Central memory CD8-positive, alpha-beta T cell (primary cell): ENCODE measurements at regions not wholly inside any gene's neighbourhood (a gene's known extent, or its start where the extent isn't known, plus 50 kb on each side); places are given as distances from the start of the nearest gene placed in this dataset.

Experiments used
- ATAC-seq: fragments of 150-1000 bp; cut with Tn5 transposase; replicated peaks from 2 replicates; pipeline ENCODE4 v1.10.0; 2022; ENCODE audit warnings: mild to moderate bottlenecking, moderate FRiP score, moderate number of reproducible peaks; ENCODE audit not compliant: poor library complexity, severe bottlenecking; ENCODE audit errors: extremely low read depth
- DNase-seq, 2 donors: peaks; one replicate each; pipeline ENCODE4 v3.0.0; 2021; ENCODE audit warnings: low spot score in 2 of 2
- H3K27ac Mint-ChIP-seq: one replicate; pipeline ENCODE4 v1.8.0; 2022; ENCODE audit warnings: low read depth, mild to moderate bottlenecking, moderate library complexity, mixed read lengths
- H3K27me3 Mint-ChIP-seq: one replicate; pipeline ENCODE4 v1.8.0; 2022; ENCODE audit warnings: mixed read lengths
- H3K36me3 Mint-ChIP-seq: one replicate; pipeline ENCODE4 v1.8.0; 2022; ENCODE audit warnings: mild to moderate bottlenecking, moderate library complexity, mixed read lengths; ENCODE audit not compliant: insufficient read depth
- H3K4me1 Mint-ChIP-seq: one replicate; pipeline ENCODE4 v1.8.0; 2022; ENCODE audit warnings: mixed read lengths
- H3K4me3 Mint-ChIP-seq: one replicate; pipeline ENCODE4 v1.8.0; 2022; ENCODE audit warnings: mild to moderate bottlenecking, moderate library complexity, mixed read lengths
- H3K9me3 Mint-ChIP-seq: one replicate; pipeline ENCODE4 v1.8.0; 2022; ENCODE audit warnings: mixed read lengths

DNA sequence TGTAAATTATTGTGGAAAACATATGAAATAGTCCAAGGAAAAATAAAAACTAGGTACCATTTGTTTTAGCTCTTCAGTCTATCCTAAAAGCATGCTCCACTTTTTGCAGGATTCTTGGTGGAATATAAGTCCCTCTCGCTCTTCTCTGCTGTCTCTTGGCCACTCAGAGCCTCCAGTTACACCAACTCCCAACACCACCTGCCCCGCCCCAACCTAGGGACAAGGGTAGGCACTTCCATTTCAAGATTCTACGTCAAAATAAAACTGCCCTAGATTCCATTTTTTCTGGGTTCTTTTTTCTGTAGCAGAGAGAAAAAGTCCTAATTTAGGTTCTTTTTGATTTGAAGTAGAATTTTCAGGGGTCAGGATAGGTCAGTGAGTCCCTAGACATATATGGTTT lies 1036.2 kb upstream of the POU3F3 start:
- Mint-ChIP-seq H3K27me3 (no peaks in the 10 kb centered on the region), H3K9me3 (peaks cover 11% of the 10 kb centered on the region), H3K4me3 (no peak overlapping the region), H3K36me3 (no peaks in the 10 kb centered on the region), H3K27ac (no peak overlapping the region), H3K4me1 (no peaks in the 10 kb centered on the region)
- no peak for DNase-seq
- no peak for ATAC-seq

DNA sequence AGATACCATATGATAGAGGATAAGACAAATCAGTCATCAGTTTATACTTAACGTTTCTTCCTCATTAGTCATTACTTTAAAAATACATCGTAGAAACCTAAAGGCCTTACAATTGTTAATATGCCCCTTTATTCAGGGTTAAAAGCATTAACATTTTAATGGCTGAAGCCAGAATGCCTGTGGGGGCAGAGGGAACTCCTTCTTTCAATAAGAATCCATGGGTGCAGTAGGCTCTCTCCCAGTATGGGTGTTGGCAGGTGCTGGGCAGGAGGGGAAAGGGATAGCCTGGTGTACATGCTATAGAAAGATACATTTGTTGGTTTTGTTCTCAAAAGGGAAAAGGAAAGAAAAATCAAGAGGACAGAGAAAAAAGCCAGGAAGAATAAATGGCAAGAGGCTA lies 1035.7 kb upstream of the POU3F3 start:
- DNase-seq (no peak), ATAC-seq (no peak)
- H3K4me3 Mint-ChIP-seq: no peak overlapping the region
- no peaks in the 10 kb centered on the region for H3K36me3 Mint-ChIP-seq
- H3K27me3 Mint-ChIP-seq: no peaks in the 10 kb centered on the region
- H3K4me1 Mint-ChIP-seq: no peaks in the 10 kb centered on the region
- H3K9me3 Mint-ChIP-seq: peaks cover 11% of the 10 kb centered on the region
- H3K27ac Mint-ChIP-seq: no peak overlapping the region

DNA sequence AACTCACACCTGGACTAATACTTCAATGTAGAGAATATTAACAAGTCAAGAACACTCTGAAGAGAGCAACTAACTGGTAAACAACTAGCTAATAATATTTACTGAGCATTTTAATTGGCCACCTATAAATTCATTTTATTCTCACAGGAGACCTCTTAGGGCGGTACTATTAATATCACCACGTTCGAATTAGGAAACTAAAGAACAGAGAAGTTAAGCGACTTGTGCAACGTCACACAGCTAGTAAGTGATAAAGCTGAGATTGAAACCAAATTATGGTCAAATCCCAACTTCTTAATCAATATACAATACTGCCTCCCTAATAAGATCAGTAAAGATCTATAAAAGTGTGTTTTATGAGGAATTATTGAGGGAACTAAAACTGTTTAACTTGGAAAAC lies 1034.3 kb upstream of the POU3F3 start:
- Mint-ChIP-seq H3K36me3 (no peaks in the 10 kb centered on the region), H3K4me1 (no peaks in the 10 kb centered on the region)
- no peak for ATAC-seq

DNA sequence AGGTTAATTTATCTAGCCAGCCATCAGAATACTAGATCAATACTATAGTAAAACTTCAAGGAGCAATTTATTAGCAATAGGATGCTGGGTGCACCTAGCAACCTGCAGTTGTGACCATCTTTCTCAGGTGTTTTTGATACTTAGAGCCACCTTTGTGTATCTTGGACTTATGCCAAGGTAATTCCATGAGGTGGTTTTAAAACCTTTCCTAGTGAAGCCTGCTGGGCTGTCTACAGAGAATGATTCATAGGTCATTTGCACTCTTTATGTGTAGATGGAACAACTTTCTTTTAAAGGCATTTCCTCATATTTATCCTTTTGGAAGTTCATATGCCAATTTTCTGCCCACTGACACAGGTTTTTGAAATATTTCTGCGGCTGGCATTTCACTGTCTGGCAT lies 1030.1 kb upstream of the POU3F3 start:
- peaks cover 26% of the 10 kb centered on the region for H3K9me3 Mint-ChIP-seq
- H3K4me3 Mint-ChIP-seq: no peak overlapping the region
- H3K27me3 Mint-ChIP-seq: no peaks in the 10 kb centered on the region
- DNase-seq (no peak), ATAC-seq (no peak)
- H3K4me1 Mint-ChIP-seq: no peaks in the 10 kb centered on the region
- H3K27ac Mint-ChIP-seq: no peak overlapping the region
- no peaks in the 10 kb centered on the region for H3K36me3 Mint-ChIP-seq

More for the DNA sequence above, 1034.3 kb upstream of the POU3F3 start:
- H3K27me3 Mint-ChIP-seq: no peaks in the 10 kb centered on the region
- peaks cover 6% of the 10 kb centered on the region for H3K9me3 Mint-ChIP-seq
- no peak overlapping the region for H3K27ac Mint-ChIP-seq
- DNase-seq: no peak
- H3K4me3 Mint-ChIP-seq: no peak overlapping the region

- Mint-ChIP-seq H3K4me3 (no peak overlapping the region), H3K36me3 (no peaks in the 10 kb centered on the region), H3K27ac (no peak overlapping the region), H3K9me3 (peaks cover 6% of the 10 kb centered on the region), H3K4me1 (no peaks in the 10 kb centered on the region), H3K27me3 (no peaks in the 10 kb centered on the region)
- ATAC-seq (no peak), DNase-seq (no peak)
These were observed 1006.6 kb upstream of the POU3F3 start for GRCh38 chr2:103847276-103847675.

GRCh38 chr2:103859238-103859637 lies 994.7 kb upstream of the POU3F3 start:
- peaks cover 34% of the 10 kb centered on the region for H3K9me3 Mint-ChIP-seq

GRCh38 chr2:103860016-103860415 lies 993.9 kb upstream of the POU3F3 start:
- DNase-seq (no peak), ATAC-seq (no peak)
- Mint-ChIP-seq H3K36me3 (no peaks in the 10 kb centered on the region), H3K4me1 (no peaks in the 10 kb centered on the region), H3K27me3 (no peaks in the 10 kb centered on the region), H3K27ac (no peak overlapping the region), H3K9me3 (peaks cover 34% of the 10 kb centered on the region), H3K4me3 (no peak overlapping the region)

More at GRCh38 chr2:103859238-103859637, 994.7 kb upstream of the POU3F3 start:
- no peak overlapping the region for H3K27ac Mint-ChIP-seq
- no peaks in the 10 kb centered on the region for H3K4me1 Mint-ChIP-seq
- no peaks in the 10 kb centered on the region for H3K27me3 Mint-ChIP-seq
- ATAC-seq (no peak), DNase-seq (no peak)
- H3K4me3 Mint-ChIP-seq: no peak overlapping the region
- no peaks in the 10 kb centered on the region for H3K36me3 Mint-ChIP-seq

DNA sequence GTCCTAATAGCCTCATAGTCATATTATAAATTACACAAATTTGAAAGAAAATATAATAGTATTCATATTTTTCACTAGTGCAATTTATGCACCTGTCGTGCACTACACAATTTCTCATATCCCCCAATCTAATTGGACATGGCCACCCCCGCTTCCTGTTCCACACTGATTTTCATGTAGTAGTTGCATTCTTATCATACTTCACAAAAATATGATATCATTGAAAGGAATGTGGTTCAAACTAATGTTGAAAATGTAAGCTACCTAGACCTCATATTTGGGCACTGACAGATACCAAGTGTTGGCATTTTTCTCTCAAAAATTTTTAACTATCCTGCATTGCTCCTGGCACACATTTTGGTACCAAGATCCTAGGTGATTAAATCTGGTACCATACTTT lies 985.5 kb upstream of the POU3F3 start:
- Mint-ChIP-seq H3K4me3 (no peak overlapping the region), H3K36me3 (no peaks in the 10 kb centered on the region), H3K27ac (no peak overlapping the region), H3K4me1 (no peaks in the 10 kb centered on the region), H3K9me3 (peaks cover 13% of the 10 kb centered on the region), H3K27me3 (no peaks in the 10 kb centered on the region)
- no peak for DNase-seq
- ATAC-seq: no peak

DNA sequence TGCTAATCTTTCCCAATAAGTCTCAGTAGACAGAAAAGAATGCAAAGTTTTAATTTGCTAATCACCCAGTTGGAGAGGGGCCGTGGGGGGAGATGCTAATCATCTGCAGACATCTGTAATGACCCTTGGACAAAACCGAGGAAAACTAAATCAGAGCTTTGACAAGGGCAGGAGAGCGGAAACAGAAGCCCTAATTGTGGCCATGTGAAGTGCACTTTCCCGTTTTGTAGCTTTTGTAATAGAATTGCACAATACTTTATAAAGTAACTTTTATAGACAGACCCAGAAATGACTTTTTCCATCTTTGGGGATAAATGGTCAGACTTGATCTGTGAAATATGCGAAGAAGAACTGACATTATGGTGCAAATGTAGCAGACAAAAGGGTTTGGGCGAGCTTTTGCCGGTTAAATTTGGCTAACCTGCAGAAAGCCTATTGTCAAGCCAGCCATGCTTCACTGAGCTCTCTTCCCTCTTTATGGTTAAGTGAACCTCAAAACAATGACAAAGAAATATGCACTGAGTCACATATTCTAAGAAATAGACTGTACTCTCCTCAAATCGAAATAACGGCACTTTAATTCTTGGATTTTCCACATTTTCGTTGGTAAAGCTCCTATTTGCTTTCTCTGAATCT lies 980.1 kb upstream of the POU3F3 start:
- DNase-seq (no peak), ATAC-seq (no peak)
- Mint-ChIP-seq H3K9me3 (peaks cover 11% of the 10 kb centered on the region), H3K36me3 (no peaks in the 10 kb centered on the region), H3K4me1 (no peaks in the 10 kb centered on the region), H3K4me3 (no peak overlapping the region), H3K27me3 (no peaks in the 10 kb centered on the region), H3K27ac (no peak overlapping the region)

- ATAC-seq (no peak), DNase-seq (no peak)
- Mint-ChIP-seq H3K4me1 (no peaks in the 10 kb centered on the region), H3K27me3 (no peaks in the 10 kb centered on the region), H3K9me3 (peaks cover 11% of the 10 kb centered on the region), H3K4me3 (no peak overlapping the region), H3K36me3 (no peaks in the 10 kb centered on the region), H3K27ac (no peak overlapping the region)
These were observed 978.8 kb upstream of the POU3F3 start for GRCh38 chr2:103875131-103875530.

DNA sequence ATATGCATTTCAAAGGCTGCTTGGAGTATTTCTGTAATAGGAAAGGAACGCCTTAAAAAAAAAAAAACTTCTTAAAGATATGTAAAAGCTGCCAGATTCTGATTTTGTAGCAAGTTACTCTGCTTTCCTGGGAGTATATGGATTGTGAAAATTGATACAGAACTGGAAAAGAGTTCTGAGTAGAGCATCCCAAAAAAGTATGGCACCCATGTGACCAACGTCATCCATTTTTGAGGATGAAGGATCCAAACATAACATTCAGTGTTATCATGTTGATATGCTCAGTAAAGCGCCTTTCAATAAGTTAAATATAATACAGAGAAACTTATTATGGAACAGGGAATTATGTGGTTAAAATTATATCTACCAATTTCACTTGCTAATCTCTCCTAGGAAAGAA lies 978.4 kb upstream of the POU3F3 start:
- H3K27ac Mint-ChIP-seq: no peak overlapping the region
- ATAC-seq (no peak), DNase-seq (no peak)
- no peaks in the 10 kb centered on the region for H3K27me3 Mint-ChIP-seq
- H3K4me3 Mint-ChIP-seq: no peak overlapping the region
- H3K36me3 Mint-ChIP-seq: no peaks in the 10 kb centered on the region
- no peaks in the 10 kb centered on the region for H3K4me1 Mint-ChIP-seq
- H3K9me3 Mint-ChIP-seq: peaks cover 11% of the 10 kb centered on the region

- Mint-ChIP-seq H3K9me3 (peaks cover 8% of the 10 kb centered on the region), H3K27ac (no peak overlapping the region), H3K4me3 (no peak overlapping the region), H3K36me3 (no peaks in the 10 kb centered on the region), H3K27me3 (no peaks in the 10 kb centered on the region), H3K4me1 (no peaks in the 10 kb centered on the region)
- no peak for ATAC-seq
- no peak for DNase-seq
These were observed 977.3 kb upstream of the POU3F3 start for GRCh38 chr2:103876611-103877010.

DNA sequence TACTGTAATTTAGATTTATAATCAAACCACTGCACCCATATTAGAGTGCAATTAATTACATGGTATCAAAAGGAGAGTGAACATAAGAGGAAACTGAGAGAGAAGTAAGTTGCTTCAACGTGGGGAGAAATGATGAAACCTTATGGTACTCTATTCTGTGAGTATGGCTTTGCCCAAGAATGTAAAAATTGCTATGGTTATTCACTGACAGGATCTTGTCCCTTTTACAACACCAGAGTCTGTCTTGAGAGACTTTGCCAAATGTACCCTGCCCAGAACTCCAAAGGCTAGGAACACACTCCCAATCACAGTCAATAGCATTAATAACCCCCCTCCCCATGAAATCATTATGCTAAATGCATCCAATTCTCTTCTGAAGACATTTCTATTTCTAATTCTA lies 974.8 kb upstream of the POU3F3 start:
- Mint-ChIP-seq H3K27ac (no peak overlapping the region), H3K9me3 (peaks cover 5% of the 10 kb centered on the region), H3K36me3 (no peaks in the 10 kb centered on the region), H3K27me3 (no peaks in the 10 kb centered on the region), H3K4me3 (no peak overlapping the region), H3K4me1 (no peaks in the 10 kb centered on the region)
- no peak for DNase-seq
- ATAC-seq: no peak
